Esophagus muscularis mucosa (tissue), 3 donors: ENCODE measurements at regions not wholly inside any gene's neighbourhood (a gene's known extent, or its start where the extent isn't known, plus 50 kb on each side); places are given as distances from the start of the nearest gene placed in this dataset.

Source experiments
- CTCF ChIP-seq, 3 experiments: fragments of 200-600 bp in 2 of 3; fragments of 450-650 bp in 1 of 3; sonication (generic) in 2 of 3; IDR thresholded peaks; one replicate each; pipeline ENCODE4 v1.5.1; 2017 to 2019; ENCODE audit warnings: antibody characterized with exemption in 3 of 3, mild to moderate bottlenecking in 2 of 3, moderate library complexity in 1 of 3
- POLR2AphosphoS5 ChIP-seq, 2 donors: sonication (generic); formaldehyde crosslinking; IDR thresholded peaks; one replicate each; pipeline ENCODE4 v1.6.1; 2017; ENCODE audit warnings: antibody characterized with exemption in 2 of 2

- TF ChIP-seq POLR2AphosphoS5 (IDR thresholded peaks at IDR 0.05) (no peak), CTCF (IDR thresholded peaks at IDR 0.05) (peak in 2 of 3 experiments; percentile 26 to 38)
These were observed 122.4 kb downstream of the MRPL14 start for GRCh38 chr6:44004625-44005506.
